ENCODE measurements at regions not wholly inside any gene's neighbourhood (a gene's known extent, or its start where the extent isn't known, plus 50 kb on each side); places are given as distances from the start of the nearest gene placed in this dataset.

GRCh38 chr22:47394504-47395440 lies 632.3 kb downstream of the TBC1D22A start:
- TF ChIP-seq CTCF (IDR thresholded peaks at IDR 0.05; ENCODE audit: insufficient read depth, low read length, poor library complexity, severe bottlenecking) (no peak), EZH2phosphoT487 (conservative IDR thresholded peaks at IDR 0.05; ENCODE audit: low read length) (no peak)
